Transverse colon (tissue), 4 donors: ENCODE measurements at regions not wholly inside any gene's neighbourhood (a gene's known extent, or its start where the extent isn't known, plus 50 kb on each side); places are given as distances from the start of the nearest gene placed in this dataset.
"Not testable (repeated sequence)": the region's sequence is repeated elsewhere in the genome, so short reads cannot be mapped to it uniquely, and the experiment has no call there.

ENCODE experiments used
- DNase-seq: peaks from one replicate; pipeline ENCODE4 v3.0.0-alpha.2; 2019
- H3K27ac ChIP-seq, 4 donors: fragments of 200-600 bp; sonication (generic); 2 replicates each; pipeline ENCODE4 v1.5.1; 2016 to 2018; ENCODE audit warnings: inconsistent platforms in 4 of 4
- H3K27me3 ChIP-seq: fragments of 200-600 bp; sonication (generic); 2 replicates; pipeline ENCODE4 v1.5.1; 2017; ENCODE audit warnings: inconsistent platforms
- H3K36me3 ChIP-seq, 4 donors: fragments of 200-600 bp; sonication (generic); 2 replicates each; pipeline ENCODE4 v1.5.1; 2017 to 2019; ENCODE audit warnings: inconsistent platforms in 4 of 4
- H3K4me1 ChIP-seq, 4 donors: fragments of 200-600 bp; sonication (generic); 2 replicates each; pipeline ENCODE4 v1.5.1; 2017 to 2020; ENCODE audit warnings: inconsistent platforms in 4 of 4
- H3K4me3 ChIP-seq, 4 donors: fragments of 200-600 bp; sonication (generic); 1 replicate in 1 of 4; 2 replicates in 3 of 4; pipeline versions ENCODE4 v1.5.1 to v1.6.1; 2017 to 2019; ENCODE audit warnings: inconsistent platforms in 4 of 4
- H3K9me3 ChIP-seq, 2 donors: fragments of 200-600 bp; sonication (generic); 2 replicates each; pipeline ENCODE4 v1.5.1; 2017 to 2019; ENCODE audit warnings: inconsistent platforms in 2 of 2
- EP300 ChIP-seq: sonication (generic); formaldehyde crosslinking; IDR thresholded peaks from one replicate; pipeline ENCODE4 v1.6.1; 2017; ENCODE audit warnings: antibody characterized with exemption, low read depth
- POLR2A ChIP-seq: fragments of 450-650 bp; IDR thresholded peaks from one replicate; pipeline ENCODE4 v1.6.1; 2016; ENCODE audit warnings: antibody characterized with exemption, mild to moderate bottlenecking, moderate library complexity
- POLR2AphosphoS5 ChIP-seq, 3 donors: sonication (generic); formaldehyde crosslinking; IDR thresholded peaks; one replicate each; pipeline ENCODE4 v1.6.1; 2016; ENCODE audit warnings: antibody characterized with exemption in 3 of 3
- WGBS, 2 donors: methylation state at CpG; one replicate each; pipeline ENCODE4 v1.1.5; 2018; ENCODE audit warnings: low coverage in 1 of 2; 5-methylcytosine and 5-hydroxymethylcytosine counted together
- in situ Hi-C, 4 donors: fragments of 200-750 bp; cut with MboI; loops; one replicate each; pipeline versions ENCODE4 v1.15.0 to v1.15.1; 2017; ENCODE audit warnings: low sequenced_read_pairs in 3 of 4, low pct_ligation_motif_present in 1 of 4, low pct_unique_long_range_greater_than_20kb in 1 of 4
- intact Hi-C: fragments of 100-400 bp; cut with DNase I; formaldehyde crosslinking; loops from one replicate; pipeline ENCODE4 v1.15.1; 2023; ENCODE audit warnings: low total_unique reads
- TF ChIP-seq, protein P1 (sequence below), 5 experiments: fragments of 200-600 bp in 3 of 5; fragments of 450-650 bp in 2 of 5; sonication (generic) in 3 of 5; IDR thresholded peaks; 1 replicate in 2 of 5; 2 replicates in 3 of 5; pipeline ENCODE4 v1.5.1; 2016 to 2017; ENCODE audit warnings: antibody characterized with exemption in 5 of 5, inconsistent platforms in 3 of 5, mild to moderate bottlenecking in 2 of 5, moderate library complexity in 1 of 5

DNA sequence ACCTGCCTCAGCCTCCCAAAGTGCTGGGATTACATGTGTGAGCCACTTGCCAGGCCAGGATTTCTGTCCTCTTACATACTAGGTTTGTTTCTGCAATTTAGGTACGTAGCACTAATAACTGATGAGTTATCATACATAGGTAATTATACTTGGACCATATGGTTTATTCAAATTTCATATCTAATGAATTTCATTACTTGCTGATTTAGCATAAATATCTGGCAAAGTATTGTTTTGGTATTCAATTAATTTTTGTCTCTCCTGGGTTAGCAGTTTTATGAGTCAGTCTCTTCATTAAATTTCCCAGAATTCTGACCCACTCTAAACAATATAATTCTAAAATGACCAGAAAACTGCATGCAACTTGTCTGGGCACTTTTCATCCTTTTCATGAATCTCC is 2146.5 kb downstream of the TP53TG3F start:
- Histone ChIP-seq H3K36me3 (no peaks in the 10 kb centered on the region), H3K9me3 (no peaks in the 10 kb centered on the region), H3K4me3 (no peak overlapping the region), H3K4me1 (no peaks in the 10 kb centered on the region), H3K27ac (no peak overlapping the region), H3K27me3 (no peaks in the 10 kb centered on the region)
- TF ChIP-seq, protein P1, sequence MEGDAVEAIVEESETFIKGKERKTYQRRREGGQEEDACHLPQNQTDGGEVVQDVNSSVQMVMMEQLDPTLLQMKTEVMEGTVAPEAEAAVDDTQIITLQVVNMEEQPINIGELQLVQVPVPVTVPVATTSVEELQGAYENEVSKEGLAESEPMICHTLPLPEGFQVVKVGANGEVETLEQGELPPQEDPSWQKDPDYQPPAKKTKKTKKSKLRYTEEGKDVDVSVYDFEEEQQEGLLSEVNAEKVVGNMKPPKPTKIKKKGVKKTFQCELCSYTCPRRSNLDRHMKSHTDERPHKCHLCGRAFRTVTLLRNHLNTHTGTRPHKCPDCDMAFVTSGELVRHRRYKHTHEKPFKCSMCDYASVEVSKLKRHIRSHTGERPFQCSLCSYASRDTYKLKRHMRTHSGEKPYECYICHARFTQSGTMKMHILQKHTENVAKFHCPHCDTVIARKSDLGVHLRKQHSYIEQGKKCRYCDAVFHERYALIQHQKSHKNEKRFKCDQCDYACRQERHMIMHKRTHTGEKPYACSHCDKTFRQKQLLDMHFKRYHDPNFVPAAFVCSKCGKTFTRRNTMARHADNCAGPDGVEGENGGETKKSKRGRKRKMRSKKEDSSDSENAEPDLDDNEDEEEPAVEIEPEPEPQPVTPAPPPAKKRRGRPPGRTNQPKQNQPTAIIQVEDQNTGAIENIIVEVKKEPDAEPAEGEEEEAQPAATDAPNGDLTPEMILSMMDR (IDR thresholded peaks at IDR 0.05), result no peak
- TF ChIP-seq POLR2AphosphoS5 (IDR thresholded peaks at IDR 0.05) (no peak), EP300 (no peak), POLR2A (no peak)
- no peak for DNase-seq
- 33 to 68% methylated on average over 1 of the region's 1 CpG for WGBS, 2 donors
- in situ Hi-C loops (no loop called here), intact Hi-C loops (no loop called here)

DNA sequence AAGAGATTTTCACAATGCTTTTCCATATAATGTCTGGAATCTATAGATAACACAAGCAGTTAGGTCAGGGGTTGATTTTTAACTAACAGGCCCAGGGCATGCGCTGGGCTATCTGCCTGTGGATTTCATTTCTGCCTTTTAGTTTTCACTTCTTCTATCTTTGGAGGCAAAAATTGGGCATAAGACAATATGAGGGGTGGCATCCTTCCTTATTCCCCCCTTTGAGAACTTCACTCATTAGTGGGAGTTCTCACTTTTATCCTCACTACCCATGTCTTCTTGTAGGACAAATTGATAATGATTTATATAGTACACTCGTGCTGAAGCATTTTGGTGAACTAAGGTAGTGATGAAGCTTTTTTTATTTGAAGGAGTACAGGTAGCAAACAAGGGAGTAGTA is 2155.5 kb downstream of the TP53TG3F start:
- H3K27ac ChIP-seq, H3K27me3 ChIP-seq, DNase-seq, H3K4me1 ChIP-seq, H3K36me3 ChIP-seq, in situ Hi-C loops, intact Hi-C loops, H3K4me3 ChIP-seq: not testable (repeated sequence)
- H3K9me3 ChIP-seq, result peaks cover 11 to 13% of the 10 kb centered on the region in 2 donors
- WGBS, 2 donors, result 17 to 51% methylated on average over 2 of the region's 2 CpGs

DNA sequence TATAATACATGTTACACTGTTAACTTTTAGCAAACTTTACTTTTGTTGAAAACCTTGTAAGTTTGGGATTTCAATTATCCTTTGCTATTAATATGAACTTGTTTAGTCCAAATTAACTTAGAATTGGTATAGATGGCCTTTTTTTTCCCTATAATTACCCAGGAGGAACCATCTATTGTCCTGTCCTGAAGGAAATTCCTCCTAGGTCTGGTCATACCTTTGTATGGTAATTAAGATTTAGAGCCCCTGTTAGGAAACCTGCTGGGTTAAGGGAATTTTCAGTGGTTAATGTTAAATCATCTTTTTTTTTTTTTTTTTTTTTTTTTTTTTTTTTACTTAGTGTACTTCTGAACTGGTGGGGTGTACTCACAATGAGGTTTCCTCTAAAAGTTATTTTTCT is 2159.8 kb downstream of the TP53TG3F start:
- DNase-seq, H3K4me3 ChIP-seq, intact Hi-C loops, H3K36me3 ChIP-seq, in situ Hi-C loops, H3K27me3 ChIP-seq, H3K4me1 ChIP-seq, H3K27ac ChIP-seq: not testable (repeated sequence)
- peaks cover 10 to 13% of the 10 kb centered on the region in 2 donors for H3K9me3 ChIP-seq

DNA sequence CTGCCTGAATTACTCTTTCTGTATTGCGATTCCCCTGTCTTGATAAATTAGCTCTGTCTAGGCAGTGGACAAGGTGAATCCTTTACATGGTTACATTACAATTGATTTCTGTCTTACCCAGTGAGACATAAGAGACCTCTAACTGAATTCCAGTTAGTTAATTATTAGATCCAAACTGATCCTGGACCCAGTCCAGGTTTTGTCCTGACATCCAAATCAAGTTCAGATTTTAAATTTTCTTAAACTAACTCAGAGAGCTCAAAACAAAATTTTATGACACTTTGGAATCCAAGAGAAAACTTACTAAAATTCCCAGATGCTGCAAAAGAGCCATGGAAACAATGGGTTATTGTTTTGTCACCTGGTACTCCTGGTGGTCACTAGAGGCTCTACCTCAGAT is 2166.6 kb downstream of the TP53TG3F start:
- in situ Hi-C loops, result no loop called here
- 72% methylated on average over 1 of the region's 1 CpG; no CpG with 5 or more reads in 1 of the 2 donors for WGBS, 2 donors

DNA sequence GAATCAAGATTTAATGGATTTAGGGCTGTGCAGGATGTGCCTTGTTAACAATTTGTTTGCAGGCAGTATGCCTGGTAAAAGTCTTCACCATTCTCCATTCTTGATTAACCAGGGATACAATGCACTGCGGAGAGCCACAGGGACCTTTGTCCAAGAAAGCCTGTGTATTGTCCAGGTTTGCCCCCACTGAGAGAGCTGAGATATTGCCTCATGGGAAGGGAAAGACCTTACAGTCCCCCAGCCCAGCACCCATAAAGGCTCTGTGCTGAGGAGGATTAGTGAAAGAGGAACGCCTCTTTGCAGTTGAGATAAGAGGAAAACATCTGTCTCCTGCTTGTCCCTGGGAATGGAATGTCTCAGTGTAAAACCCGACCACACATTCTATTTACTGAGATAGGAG is 2169.6 kb downstream of the TP53TG3F start:
- H3K36me3 ChIP-seq, result no peaks in the 10 kb centered on the region
- in situ Hi-C loops (no loop called here), intact Hi-C loops (no loop called here)
- H3K4me3 ChIP-seq, result no peak overlapping the region
- no peaks in the 10 kb centered on the region for H3K4me1 ChIP-seq
- no peak overlapping the region for H3K27ac ChIP-seq
- H3K27me3 ChIP-seq, result no peaks in the 10 kb centered on the region
- 60 to 69% methylated on average over 2 to 3 of the region's 3 CpGs for WGBS, 2 donors
- DNase-seq, result no peak
- TF ChIP-seq POLR2A (no peak), POLR2AphosphoS5 (IDR thresholded peaks at IDR 0.05) (no peak), EP300 (no peak)
- TF ChIP-seq, protein P1 (IDR thresholded peaks at IDR 0.05), result no peak
- no peaks in the 10 kb centered on the region for H3K9me3 ChIP-seq

More for the DNA sequence above, 2166.6 kb downstream of the TP53TG3F start:
- intact Hi-C loops, result no loop called here
- Histone ChIP-seq H3K27me3 (no peaks in the 10 kb centered on the region), H3K4me1 (no peaks in the 10 kb centered on the region), H3K9me3 (no peaks in the 10 kb centered on the region), H3K36me3 (no peaks in the 10 kb centered on the region), H3K4me3 (no peak overlapping the region), H3K27ac (no peak overlapping the region)
- TF ChIP-seq, protein P1 (IDR thresholded peaks at IDR 0.05), result no peak
- TF ChIP-seq EP300, result no peak
- TF ChIP-seq POLR2AphosphoS5 (IDR thresholded peaks at IDR 0.05), result no peak
- no peak for TF ChIP-seq POLR2A
- no peak for DNase-seq
